Lower leg skin (tissue), 4 donors: ENCODE measurements at regions not wholly inside any gene's neighbourhood (a gene's known extent, or its start where the extent isn't known, plus 50 kb on each side); places are given as distances from the start of the nearest gene placed in this dataset.

Experiments
- DNase-seq, 2 donors: peaks; one replicate each; pipeline ENCODE4 v3.0.0-alpha.2; 2019; ENCODE audit warnings: low spot score in 2 of 2
- H3K4me3 ChIP-seq: fragments of 200-600 bp; sonication (generic); 2 replicates; pipeline ENCODE4 v1.5.1; 2017; ENCODE audit warnings: mild to moderate bottlenecking, low read depth; ENCODE audit not compliant: poor library complexity, severe bottlenecking
- CTCF ChIP-seq, 3 donors: fragments of 450-650 bp; IDR thresholded peaks; one replicate each; pipeline ENCODE4 v1.5.1; 2016; ENCODE audit warnings: antibody characterized with exemption in 3 of 3, mild to moderate bottlenecking in 3 of 3, moderate library complexity in 2 of 3
- POLR2A ChIP-seq, 2 donors: fragments of 450-650 bp; IDR thresholded peaks; one replicate each; pipeline ENCODE4 v1.6.1; 2016 to 2017; ENCODE audit warnings: antibody characterized with exemption in 2 of 2, mild to moderate bottlenecking in 1 of 2, moderate library complexity in 1 of 2
- WGBS, 2 donors: methylation state at CpG; one replicate each; pipeline ENCODE4 v1.1.5; 2018; 5-methylcytosine and 5-hydroxymethylcytosine counted together
- intact Hi-C: fragments of 100-400 bp; cut with DNase I; formaldehyde crosslinking; loops from one replicate; pipeline ENCODE4 v1.15.0; 2023; ENCODE audit warnings: low total_unique reads

GRCh38 chr4:112944006-112944405, 105.4 kb upstream of the ANK2 start:
- no peak for DNase-seq
- no peak overlapping the region for H3K4me3 ChIP-seq
- intact Hi-C loops: no loop called here
- TF ChIP-seq CTCF (IDR thresholded peaks at IDR 0.05): no peak
- no peak for TF ChIP-seq POLR2A (IDR thresholded peaks at IDR 0.05)

DNA sequence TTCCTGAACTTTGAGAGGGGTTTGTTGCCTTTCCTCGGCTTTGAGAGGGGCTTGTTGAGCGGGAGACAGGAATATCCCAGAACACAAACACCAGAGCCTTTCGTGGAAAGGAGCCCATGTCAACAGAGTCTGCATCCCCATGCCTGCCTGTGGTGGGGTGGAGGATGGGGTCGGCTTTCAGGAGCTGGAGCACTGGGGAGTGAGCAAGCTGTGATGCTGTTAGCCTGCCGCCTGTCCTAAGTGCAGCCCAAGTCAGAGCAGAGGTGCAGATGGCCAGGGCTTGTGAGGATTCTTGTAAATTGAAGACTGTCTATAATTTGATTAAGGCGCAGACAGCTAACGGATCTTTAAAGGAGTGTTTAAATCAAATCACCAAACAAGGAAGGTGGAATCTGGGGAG, 103.3 kb upstream of the ANK2 start:
- no peak for DNase-seq
- intact Hi-C loops: no loop called here
- WGBS, 2 donors: 75 to 76% methylated on average over 7 of the region's 7 CpGs
- H3K4me3 ChIP-seq: no peak overlapping the region
- no peak for TF ChIP-seq POLR2A (IDR thresholded peaks at IDR 0.05)
- no peak for TF ChIP-seq CTCF (IDR thresholded peaks at IDR 0.05)

DNA sequence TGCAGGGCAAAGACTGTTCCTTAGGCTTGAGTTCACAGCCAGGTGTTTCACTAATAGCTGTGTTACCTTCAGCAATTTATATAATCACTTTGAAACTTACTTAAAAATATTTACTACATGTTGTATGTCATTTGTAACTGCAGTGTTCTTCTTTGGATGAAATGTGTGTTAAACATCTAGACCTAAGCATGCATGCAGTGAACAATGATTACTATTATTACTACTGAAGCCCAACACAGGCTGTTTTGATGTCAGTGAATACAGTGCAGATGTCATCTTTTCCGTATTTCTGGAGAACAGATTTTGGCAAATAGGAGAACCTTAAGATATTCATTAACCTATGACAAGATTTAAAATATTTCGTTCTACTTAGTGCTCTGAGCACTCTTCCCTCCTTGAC, 101.8 kb upstream of the ANK2 start:
- intact Hi-C loops: no loop called here
- TF ChIP-seq POLR2A (IDR thresholded peaks at IDR 0.05) (no peak), CTCF (IDR thresholded peaks at IDR 0.05) (no peak)
- WGBS, 2 donors: 68 to 76% methylated on average over 2 of the region's 2 CpGs
- DNase-seq: no peak
- H3K4me3 ChIP-seq: no peak overlapping the region

DNA sequence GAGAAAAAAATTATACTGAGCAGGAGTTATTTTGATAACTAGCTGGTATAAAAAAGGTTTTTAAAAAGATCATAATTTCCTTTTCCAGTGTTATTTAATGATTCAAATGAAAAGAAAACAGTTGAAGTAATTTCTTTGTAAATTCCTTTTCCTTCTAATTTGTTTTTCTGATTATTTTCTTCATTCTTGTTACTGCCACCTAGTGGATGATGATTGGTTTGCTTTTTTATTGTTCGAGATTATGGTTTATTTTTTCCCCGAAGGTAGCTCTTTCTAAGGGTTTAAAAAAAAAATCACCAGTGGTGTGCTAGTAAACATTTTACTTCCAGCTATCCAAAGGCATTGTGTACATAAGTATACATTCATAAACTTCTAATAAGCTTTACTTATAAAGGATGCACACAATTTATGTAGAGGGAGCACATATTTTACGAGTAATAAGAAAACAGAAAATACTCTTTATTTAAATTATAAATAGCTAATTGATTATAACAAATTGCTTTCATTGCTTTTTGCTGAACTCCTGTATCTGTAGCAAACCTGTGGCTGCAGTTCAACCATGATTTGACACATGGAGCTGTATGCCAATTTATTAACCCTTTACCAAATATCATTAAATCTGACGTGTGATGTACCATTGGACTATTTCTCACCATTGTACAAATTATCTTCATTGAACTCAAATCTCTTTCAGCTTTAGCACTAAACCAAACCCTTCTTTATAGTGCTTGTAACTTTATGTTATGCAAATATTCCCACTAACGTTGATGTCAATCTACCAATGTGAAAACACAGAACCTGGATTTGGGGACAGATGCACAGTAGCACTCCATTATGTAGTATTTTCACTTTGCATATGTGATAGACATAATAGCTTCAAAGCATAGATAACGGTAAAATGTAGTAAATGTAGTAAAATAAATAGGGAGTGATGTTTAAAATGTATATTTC, 97.8 kb upstream of the ANK2 start:
- no peak for DNase-seq
- TF ChIP-seq CTCF (IDR thresholded peaks at IDR 0.05) (no peak), POLR2A (IDR thresholded peaks at IDR 0.05) (no peak)
- WGBS, 2 donors: 52 to 57% methylated on average over 6 of the region's 6 CpGs
- intact Hi-C loops: no loop called here
- H3K4me3 ChIP-seq: no peak overlapping the region

- DNase-seq: no peak
- 23 to 28% methylated on average over 1 of the region's 1 CpG for WGBS, 2 donors
- no peak for TF ChIP-seq CTCF (IDR thresholded peaks at IDR 0.05)
- no peak for TF ChIP-seq POLR2A (IDR thresholded peaks at IDR 0.05)
- intact Hi-C loops: no loop called here
- no peak overlapping the region for H3K4me3 ChIP-seq
Measured at GRCh38 chr4:112952313-112952700, 97.1 kb upstream of the ANK2 start.

- intact Hi-C loops: no loop called here
- H3K4me3 ChIP-seq: no peak overlapping the region
- 48 to 51% methylated on average over 3 of the region's 3 CpGs for WGBS, 2 donors
- DNase-seq: no peak
- TF ChIP-seq POLR2A (IDR thresholded peaks at IDR 0.05) (no peak), CTCF (IDR thresholded peaks at IDR 0.05) (no peak)
Measured at GRCh38 chr4:112953262-112953661, 96.2 kb upstream of the ANK2 start.
